ENCODE measurements at regions not wholly inside any gene's neighbourhood (a gene's known extent, or its start where the extent isn't known, plus 50 kb on each side); places are given as distances from the start of the nearest gene placed in this dataset.

DNA sequence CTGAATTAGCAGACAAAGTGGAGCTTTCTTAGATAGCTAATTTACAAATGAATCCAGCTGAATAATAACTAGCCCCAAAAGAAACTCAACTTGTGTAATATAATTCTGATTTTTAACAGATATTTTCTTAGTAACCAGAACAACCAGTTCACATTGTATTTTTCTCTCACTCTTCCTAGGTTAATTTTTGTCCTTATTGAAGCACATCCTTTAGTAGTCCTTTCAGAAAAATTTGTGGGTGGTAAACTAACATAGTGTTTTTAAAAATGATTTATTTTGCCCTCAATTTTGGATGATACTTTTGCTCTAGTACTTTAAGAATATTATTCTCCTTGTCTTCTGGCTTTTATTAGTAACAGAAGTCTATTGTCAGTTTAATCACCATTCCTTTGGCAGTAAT, 190.6 kb upstream of the SLC39A10 start:
- TF ChIP-seq EZH2 (IDR thresholded peaks at IDR 0.05; ENCODE audit: low read depth), result no peak
- TF ChIP-seq, protein P1, sequence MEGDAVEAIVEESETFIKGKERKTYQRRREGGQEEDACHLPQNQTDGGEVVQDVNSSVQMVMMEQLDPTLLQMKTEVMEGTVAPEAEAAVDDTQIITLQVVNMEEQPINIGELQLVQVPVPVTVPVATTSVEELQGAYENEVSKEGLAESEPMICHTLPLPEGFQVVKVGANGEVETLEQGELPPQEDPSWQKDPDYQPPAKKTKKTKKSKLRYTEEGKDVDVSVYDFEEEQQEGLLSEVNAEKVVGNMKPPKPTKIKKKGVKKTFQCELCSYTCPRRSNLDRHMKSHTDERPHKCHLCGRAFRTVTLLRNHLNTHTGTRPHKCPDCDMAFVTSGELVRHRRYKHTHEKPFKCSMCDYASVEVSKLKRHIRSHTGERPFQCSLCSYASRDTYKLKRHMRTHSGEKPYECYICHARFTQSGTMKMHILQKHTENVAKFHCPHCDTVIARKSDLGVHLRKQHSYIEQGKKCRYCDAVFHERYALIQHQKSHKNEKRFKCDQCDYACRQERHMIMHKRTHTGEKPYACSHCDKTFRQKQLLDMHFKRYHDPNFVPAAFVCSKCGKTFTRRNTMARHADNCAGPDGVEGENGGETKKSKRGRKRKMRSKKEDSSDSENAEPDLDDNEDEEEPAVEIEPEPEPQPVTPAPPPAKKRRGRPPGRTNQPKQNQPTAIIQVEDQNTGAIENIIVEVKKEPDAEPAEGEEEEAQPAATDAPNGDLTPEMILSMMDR (conservative IDR thresholded peaks at IDR 0.05), result no peak

Measured in PC-9 (cell line).